ENCODE measurements at regions not wholly inside any gene's neighbourhood (a gene's known extent, or its start where the extent isn't known, plus 50 kb on each side); places are given as distances from the start of the nearest gene placed in this dataset.

DNA sequence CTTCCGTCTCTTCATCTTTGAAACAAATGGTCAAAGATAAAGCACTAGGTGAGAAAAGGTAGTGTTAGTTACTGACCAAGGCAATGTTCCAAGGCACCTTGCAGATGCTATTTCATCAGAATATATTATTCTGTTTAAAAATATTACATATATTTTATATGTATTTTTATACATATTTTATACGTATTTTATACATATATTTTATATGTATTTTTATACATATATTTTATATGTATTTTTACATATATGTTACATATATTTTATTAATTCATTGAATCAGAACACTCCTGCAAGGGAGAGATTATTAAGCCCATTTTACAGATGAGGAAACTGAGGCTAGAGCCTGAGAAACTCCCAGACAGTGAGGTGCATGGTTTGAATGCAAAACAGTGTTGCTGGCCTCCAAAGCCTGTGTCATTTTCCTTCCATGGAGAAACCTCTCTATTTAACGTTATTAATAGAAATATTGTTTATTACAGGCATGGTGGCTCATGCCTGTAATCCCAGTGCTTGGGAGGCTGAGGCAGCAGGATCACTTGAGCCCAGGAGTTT lies 120.6 kb upstream of the CD82 start:
- Histone ChIP-seq H3K27me3 (ENCODE audit: insufficient read depth, poor library complexity, severe bottlenecking) (no peaks in the 10 kb centered on the region), H3K4me3 (replicated peaks; ENCODE audit: insufficient read depth, low read length) (no peak overlapping the region), H3K27ac (replicated peaks) (no peak overlapping the region)
- TF ChIP-seq GABPA (IDR thresholded peaks at IDR 0.05; ENCODE audit: low read depth) = no peak
- no peak for TF ChIP-seq SPI1 (IDR thresholded peaks at IDR 0.05; ENCODE audit: borderline replicate concordance, low read depth)
- TF ChIP-seq, protein P1, sequence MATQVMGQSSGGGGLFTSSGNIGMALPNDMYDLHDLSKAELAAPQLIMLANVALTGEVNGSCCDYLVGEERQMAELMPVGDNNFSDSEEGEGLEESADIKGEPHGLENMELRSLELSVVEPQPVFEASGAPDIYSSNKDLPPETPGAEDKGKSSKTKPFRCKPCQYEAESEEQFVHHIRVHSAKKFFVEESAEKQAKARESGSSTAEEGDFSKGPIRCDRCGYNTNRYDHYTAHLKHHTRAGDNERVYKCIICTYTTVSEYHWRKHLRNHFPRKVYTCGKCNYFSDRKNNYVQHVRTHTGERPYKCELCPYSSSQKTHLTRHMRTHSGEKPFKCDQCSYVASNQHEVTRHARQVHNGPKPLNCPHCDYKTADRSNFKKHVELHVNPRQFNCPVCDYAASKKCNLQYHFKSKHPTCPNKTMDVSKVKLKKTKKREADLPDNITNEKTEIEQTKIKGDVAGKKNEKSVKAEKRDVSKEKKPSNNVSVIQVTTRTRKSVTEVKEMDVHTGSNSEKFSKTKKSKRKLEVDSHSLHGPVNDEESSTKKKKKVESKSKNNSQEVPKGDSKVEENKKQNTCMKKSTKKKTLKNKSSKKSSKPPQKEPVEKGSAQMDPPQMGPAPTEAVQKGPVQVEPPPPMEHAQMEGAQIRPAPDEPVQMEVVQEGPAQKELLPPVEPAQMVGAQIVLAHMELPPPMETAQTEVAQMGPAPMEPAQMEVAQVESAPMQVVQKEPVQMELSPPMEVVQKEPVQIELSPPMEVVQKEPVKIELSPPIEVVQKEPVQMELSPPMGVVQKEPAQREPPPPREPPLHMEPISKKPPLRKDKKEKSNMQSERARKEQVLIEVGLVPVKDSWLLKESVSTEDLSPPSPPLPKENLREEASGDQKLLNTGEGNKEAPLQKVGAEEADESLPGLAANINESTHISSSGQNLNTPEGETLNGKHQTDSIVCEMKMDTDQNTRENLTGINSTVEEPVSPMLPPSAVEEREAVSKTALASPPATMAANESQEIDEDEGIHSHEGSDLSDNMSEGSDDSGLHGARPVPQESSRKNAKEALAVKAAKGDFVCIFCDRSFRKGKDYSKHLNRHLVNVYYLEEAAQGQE (IDR thresholded peaks at IDR 0.05; ENCODE audit: insufficient replicate concordance, low read depth) = no peak
- TF ChIP-seq POLR2AphosphoS5 (IDR thresholded peaks at IDR 0.05; ENCODE audit: low read depth) = no peak
- TF ChIP-seq, protein P2, sequence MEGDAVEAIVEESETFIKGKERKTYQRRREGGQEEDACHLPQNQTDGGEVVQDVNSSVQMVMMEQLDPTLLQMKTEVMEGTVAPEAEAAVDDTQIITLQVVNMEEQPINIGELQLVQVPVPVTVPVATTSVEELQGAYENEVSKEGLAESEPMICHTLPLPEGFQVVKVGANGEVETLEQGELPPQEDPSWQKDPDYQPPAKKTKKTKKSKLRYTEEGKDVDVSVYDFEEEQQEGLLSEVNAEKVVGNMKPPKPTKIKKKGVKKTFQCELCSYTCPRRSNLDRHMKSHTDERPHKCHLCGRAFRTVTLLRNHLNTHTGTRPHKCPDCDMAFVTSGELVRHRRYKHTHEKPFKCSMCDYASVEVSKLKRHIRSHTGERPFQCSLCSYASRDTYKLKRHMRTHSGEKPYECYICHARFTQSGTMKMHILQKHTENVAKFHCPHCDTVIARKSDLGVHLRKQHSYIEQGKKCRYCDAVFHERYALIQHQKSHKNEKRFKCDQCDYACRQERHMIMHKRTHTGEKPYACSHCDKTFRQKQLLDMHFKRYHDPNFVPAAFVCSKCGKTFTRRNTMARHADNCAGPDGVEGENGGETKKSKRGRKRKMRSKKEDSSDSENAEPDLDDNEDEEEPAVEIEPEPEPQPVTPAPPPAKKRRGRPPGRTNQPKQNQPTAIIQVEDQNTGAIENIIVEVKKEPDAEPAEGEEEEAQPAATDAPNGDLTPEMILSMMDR (IDR thresholded peaks at IDR 0.05; ENCODE audit: insufficient read depth, low read length) = no peak
- DNase-seq (ENCODE audit: low read depth in 1 of 2, low spot score in 1 of 2) = no peak

DNA sequence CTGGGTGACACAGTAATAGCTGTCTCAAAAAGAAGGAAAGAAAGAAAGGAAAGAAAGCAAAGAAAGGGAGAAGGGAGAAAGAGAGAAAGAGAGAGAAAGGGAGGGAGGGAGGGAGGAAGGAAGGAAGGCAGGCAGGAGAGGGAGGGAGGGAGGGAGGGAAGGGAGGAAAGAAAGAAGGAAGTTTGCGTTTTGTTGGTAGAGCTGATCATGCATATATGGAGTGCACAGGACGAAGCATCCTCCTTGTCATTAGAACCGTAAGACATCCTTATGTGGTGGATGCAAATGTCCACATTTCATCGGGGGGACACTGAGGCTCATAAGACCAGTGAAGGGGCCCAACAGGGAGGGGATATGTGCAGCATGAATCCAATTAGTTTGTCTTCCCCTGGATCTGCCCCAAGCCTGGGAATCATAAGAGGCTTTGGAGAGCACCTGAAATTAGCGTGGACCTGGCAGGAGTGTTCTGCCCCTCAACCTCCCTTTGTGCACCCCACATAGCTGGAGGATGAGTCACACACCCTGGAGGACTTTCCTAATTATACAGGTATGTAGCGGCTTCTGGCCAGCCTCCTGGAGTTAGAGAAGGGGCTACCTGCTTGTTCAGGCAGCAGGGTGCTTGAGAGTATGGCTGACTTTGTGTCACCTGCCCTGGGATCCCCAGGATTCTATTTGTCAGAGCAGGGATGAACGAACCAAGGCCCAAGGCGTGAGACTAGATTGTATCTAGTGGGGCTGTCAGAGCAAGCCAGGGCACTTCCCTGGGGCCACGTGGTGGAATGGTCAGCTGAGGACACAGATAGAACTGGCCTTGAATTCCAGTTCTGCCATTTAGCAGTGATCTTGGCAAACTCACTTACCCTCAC lies 119.7 kb upstream of the CD82 start:
- Histone ChIP-seq H3K4me3 (replicated peaks; ENCODE audit: insufficient read depth, low read length) (no peak overlapping the region), H3K27ac (replicated peaks) (no peak overlapping the region), H3K27me3 (ENCODE audit: insufficient read depth, poor library complexity, severe bottlenecking) (no peaks in the 10 kb centered on the region)
- DNase-seq (ENCODE audit: low read depth in 1 of 2, low spot score in 1 of 2) = no peak
- TF ChIP-seq GABPA (IDR thresholded peaks at IDR 0.05; ENCODE audit: low read depth) (no peak), POLR2AphosphoS5 (IDR thresholded peaks at IDR 0.05; ENCODE audit: low read depth) (no peak), SPI1 (IDR thresholded peaks at IDR 0.05; ENCODE audit: borderline replicate concordance, low read depth) (no peak)
- TF ChIP-seq, protein P1 (IDR thresholded peaks at IDR 0.05; ENCODE audit: insufficient replicate concordance, low read depth) = no peak
- TF ChIP-seq, protein P2 (IDR thresholded peaks at IDR 0.05; ENCODE audit: insufficient read depth, low read length) = no peak

DNA sequence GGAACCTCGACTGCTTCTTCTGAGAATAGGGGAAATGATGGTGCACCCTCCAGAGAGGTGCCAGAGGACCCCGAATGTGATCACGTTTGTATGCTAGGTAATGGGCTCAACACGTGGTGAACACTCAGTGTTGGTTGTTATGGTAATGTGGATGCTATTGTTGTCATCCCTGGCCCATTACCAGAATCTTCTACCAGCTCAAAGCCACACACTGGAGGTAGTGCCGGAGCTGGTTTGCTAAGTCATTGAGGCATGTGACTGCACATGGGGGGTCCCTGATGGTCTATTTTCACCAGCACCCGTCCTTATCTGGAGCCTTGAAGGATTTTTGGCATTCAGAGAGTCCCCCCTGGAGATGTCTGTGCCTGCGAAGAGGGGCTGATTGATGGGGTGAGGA lies 119.1 kb upstream of the CD82 start:
- H3K4me3 ChIP-seq (replicated peaks; ENCODE audit: insufficient read depth, low read length) = no peak overlapping the region
- H3K27ac ChIP-seq (replicated peaks) = no peak overlapping the region
- TF ChIP-seq POLR2AphosphoS5 (IDR thresholded peaks at IDR 0.05; ENCODE audit: low read depth) (no peak), GABPA (IDR thresholded peaks at IDR 0.05; ENCODE audit: low read depth) (no peak), SPI1 (IDR thresholded peaks at IDR 0.05; ENCODE audit: borderline replicate concordance, low read depth) (no peak)
- no peak for DNase-seq (ENCODE audit: low read depth in 1 of 2, low spot score in 1 of 2)
- no peaks in the 10 kb centered on the region for H3K27me3 ChIP-seq (ENCODE audit: insufficient read depth, poor library complexity, severe bottlenecking)

DNA sequence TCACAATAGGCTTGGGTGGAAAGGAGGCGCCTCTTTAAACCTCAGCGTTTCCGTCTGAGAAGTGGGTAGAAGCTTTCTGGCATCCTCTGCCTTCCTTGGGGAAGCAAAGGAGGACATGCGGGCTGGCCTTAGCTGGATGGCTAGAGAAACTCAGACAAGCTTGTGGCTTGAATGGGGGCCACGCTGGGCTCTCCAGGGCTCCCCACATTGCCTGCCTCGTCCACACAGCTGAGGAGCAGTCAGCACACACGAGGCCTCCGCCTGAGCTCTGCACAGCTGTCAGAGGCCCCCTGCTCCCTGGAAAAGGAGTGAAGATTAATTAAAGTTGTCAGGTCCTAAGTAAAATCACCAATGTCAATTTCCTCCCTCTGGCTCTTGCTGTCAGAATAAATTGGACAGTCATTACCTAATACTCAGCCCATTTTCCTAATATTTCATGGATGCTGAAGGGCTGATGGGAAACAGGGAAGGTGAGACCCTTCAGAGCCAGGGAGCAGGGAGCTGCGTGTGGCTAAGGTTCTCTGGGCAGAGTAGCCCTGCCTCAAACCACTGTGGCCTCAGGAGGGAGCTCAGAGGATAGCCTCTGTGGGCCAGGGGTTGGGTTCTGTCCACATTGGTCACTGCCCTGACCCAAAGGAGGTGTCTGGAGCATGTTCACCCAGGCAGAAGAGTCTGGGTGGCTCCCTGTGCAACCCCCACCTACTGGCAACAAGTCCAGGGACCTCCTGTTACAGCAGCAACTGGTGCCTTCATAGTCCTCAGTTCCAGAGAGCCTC lies 118.3 kb upstream of the CD82 start:
- Histone ChIP-seq H3K27me3 (ENCODE audit: insufficient read depth, poor library complexity, severe bottlenecking) (no peaks in the 10 kb centered on the region), H3K4me3 (replicated peaks; ENCODE audit: insufficient read depth, low read length) (no peak overlapping the region), H3K27ac (replicated peaks) (no peak overlapping the region)
- DNase-seq (ENCODE audit: low read depth in 1 of 2, low spot score in 1 of 2) = no peak
- TF ChIP-seq, protein P1 (IDR thresholded peaks at IDR 0.05; ENCODE audit: insufficient replicate concordance, low read depth) = no peak
- TF ChIP-seq SPI1 (IDR thresholded peaks at IDR 0.05; ENCODE audit: borderline replicate concordance, low read depth) = no peak
- no peak for TF ChIP-seq POLR2AphosphoS5 (IDR thresholded peaks at IDR 0.05; ENCODE audit: low read depth)
- TF ChIP-seq, protein P2 (IDR thresholded peaks at IDR 0.05; ENCODE audit: insufficient read depth, low read length) = no peak
- TF ChIP-seq GABPA (IDR thresholded peaks at IDR 0.05; ENCODE audit: low read depth) = no peak

Measured in HL-60 (cell line).